ENCODE measurements at regions not wholly inside any gene's neighbourhood (a gene's known extent, or its start where the extent isn't known, plus 50 kb on each side); places are given as distances from the start of the nearest gene placed in this dataset.

GRCh38 chr4:8727131-8727530 lies 134.6 kb downstream of the CPZ start:
- TF ChIP-seq, protein P1, sequence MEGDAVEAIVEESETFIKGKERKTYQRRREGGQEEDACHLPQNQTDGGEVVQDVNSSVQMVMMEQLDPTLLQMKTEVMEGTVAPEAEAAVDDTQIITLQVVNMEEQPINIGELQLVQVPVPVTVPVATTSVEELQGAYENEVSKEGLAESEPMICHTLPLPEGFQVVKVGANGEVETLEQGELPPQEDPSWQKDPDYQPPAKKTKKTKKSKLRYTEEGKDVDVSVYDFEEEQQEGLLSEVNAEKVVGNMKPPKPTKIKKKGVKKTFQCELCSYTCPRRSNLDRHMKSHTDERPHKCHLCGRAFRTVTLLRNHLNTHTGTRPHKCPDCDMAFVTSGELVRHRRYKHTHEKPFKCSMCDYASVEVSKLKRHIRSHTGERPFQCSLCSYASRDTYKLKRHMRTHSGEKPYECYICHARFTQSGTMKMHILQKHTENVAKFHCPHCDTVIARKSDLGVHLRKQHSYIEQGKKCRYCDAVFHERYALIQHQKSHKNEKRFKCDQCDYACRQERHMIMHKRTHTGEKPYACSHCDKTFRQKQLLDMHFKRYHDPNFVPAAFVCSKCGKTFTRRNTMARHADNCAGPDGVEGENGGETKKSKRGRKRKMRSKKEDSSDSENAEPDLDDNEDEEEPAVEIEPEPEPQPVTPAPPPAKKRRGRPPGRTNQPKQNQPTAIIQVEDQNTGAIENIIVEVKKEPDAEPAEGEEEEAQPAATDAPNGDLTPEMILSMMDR (IDR thresholded peaks at IDR 0.05; ENCODE audit: unreplicated experiment): no peak
- no peak overlapping the region for H3K27ac Mint-ChIP-seq

DNA sequence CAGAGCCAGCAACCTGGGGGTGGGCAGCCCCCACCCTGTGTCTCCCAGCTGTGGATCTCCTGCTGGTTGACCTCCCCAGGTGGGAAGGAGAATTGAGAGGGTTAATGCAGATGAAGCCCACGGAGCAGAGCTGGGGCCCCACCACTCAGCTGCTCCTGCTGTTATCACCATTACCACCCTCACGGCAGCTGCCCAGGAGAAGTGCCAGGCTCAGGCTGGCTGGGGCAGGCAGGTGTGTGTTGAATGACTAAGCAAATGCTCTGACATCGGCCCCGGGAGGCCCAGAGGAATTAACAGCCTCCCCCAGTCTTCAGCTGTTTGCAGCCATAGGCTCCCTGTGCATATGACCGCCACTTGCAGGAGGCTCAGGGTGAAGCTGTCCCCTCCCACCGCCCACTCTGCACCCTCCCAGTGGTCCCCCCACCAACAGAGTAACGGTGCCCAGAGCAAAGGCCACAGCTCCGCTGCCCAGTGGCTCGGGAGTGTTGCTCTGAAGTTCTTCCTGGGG lies 133.8 kb downstream of the CPZ start:
- no peak overlapping the region for H3K4me3 Mint-ChIP-seq
- no peaks in the 10 kb centered on the region for H3K4me1 Mint-ChIP-seq
- no peaks in the 10 kb centered on the region for H3K36me3 Mint-ChIP-seq
- TF ChIP-seq, protein P1 (IDR thresholded peaks at IDR 0.05; ENCODE audit: unreplicated experiment): no peak
- no peak overlapping the region for H3K27ac Mint-ChIP-seq
- no peaks in the 10 kb centered on the region for H3K9me3 Mint-ChIP-seq
- DNase-seq (ENCODE audit: low spot score in 2 of 2, unreplicated experiment in 2 of 2): peak; percentile 9 to 32
- H3K27me3 Mint-ChIP-seq (ENCODE audit: low read depth): peaks cover 20% of the 10 kb centered on the region

More at GRCh38 chr4:8727131-8727530, 134.6 kb downstream of the CPZ start:
- no peak overlapping the region for H3K4me3 Mint-ChIP-seq
- H3K4me1 Mint-ChIP-seq: no peaks in the 10 kb centered on the region
- H3K27me3 Mint-ChIP-seq (ENCODE audit: low read depth): peaks cover 20% of the 10 kb centered on the region
- no peaks in the 10 kb centered on the region for H3K9me3 Mint-ChIP-seq
- no peaks in the 10 kb centered on the region for H3K36me3 Mint-ChIP-seq
- no peak for DNase-seq (ENCODE audit: low spot score in 2 of 2, unreplicated experiment in 2 of 2)

GRCh38 chr4:8725845-8726244 lies 133.3 kb downstream of the CPZ start:
- Mint-ChIP-seq H3K27me3 (ENCODE audit: low read depth) (peaks cover 20% of the 10 kb centered on the region), H3K27ac (no peak overlapping the region), H3K4me3 (no peak overlapping the region), H3K36me3 (no peaks in the 10 kb centered on the region), H3K9me3 (no peaks in the 10 kb centered on the region), H3K4me1 (no peaks in the 10 kb centered on the region)
- TF ChIP-seq, protein P1 (IDR thresholded peaks at IDR 0.05; ENCODE audit: unreplicated experiment): no peak
- DNase-seq (ENCODE audit: low spot score in 2 of 2, unreplicated experiment in 2 of 2): peak in 1 of 2 experiments; percentile 3

DNA sequence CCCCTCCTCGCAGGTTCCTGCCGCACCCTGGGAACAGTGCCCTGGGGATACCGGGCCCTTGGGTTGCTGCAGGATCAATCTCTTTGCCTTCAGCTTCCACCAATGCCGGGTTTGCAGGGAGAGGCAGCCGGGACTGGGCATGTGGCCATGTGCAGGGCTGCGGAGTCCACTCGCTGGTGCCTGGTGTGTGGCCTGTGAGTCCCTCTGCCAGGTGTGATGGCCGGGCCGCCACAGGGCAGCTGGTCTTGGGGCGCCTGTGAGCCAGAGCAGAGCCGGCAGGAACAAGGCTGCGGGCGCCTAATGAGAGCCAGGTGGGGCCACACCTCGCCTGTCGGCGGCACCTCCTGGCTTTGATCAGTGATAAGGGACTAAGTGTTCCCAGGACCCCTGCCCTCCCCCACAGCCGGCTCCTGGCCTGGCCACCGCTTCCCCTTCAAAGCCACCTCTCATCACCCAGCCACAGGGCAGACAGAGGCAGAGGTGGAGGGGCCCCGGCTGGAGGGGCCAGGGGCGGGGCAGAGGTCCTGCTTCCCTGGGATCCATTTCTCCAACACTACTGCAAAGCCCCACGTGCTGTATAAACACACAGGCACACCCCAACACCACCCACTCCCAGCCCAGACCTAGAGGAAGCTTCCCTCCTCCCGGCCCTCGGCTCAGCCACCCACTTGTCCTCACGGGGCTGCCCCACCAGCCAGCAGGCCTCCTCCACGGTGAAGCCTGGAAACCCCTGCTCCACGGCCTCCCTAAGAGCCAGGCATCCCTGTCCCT lies 132.7 kb downstream of the CPZ start:
- peak; percentile 18 to 34 for DNase-seq (ENCODE audit: low spot score in 2 of 2, unreplicated experiment in 2 of 2)
- H3K27me3 Mint-ChIP-seq (ENCODE audit: low read depth): peaks cover 25% of the 10 kb centered on the region
- H3K4me1 Mint-ChIP-seq: no peaks in the 10 kb centered on the region
- H3K36me3 Mint-ChIP-seq: no peaks in the 10 kb centered on the region
- TF ChIP-seq, protein P1 (IDR thresholded peaks at IDR 0.05; ENCODE audit: unreplicated experiment): no peak
- H3K27ac Mint-ChIP-seq: no peak overlapping the region
- no peak overlapping the region for H3K4me3 Mint-ChIP-seq
- no peaks in the 10 kb centered on the region for H3K9me3 Mint-ChIP-seq

DNA sequence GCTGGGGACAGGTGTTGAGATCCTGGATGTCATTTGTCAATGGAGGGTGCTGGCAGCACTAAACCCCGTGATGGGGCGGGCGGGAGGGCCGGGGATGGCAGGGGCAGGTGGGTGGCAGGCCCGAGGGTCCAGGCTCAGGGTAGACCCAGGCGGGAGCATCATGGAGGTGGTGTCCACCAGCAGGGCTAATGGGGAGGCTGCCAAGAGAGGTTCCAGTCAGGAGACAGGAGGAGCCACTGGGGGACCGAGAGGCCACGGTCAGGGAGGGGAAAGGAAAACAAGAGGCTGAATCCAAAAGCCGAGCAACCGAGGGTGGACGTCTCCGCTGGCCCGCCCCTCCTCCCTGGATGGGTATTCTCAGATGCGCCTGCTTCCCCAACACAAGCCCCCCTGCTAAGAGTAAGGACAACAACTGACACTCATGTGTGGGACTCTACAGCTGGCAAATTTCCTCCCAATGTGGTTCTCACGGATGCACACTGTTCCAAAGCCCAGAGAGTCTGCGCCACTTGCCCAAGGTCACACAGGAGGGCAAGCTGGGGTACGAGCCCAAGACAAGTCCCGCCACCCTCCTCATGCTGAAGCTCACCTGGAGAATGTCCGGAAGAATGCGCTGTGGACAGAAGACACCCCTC lies 132.0 kb downstream of the CPZ start:
- Mint-ChIP-seq H3K4me3 (no peak overlapping the region), H3K9me3 (peaks cover 2% of the 10 kb centered on the region), H3K36me3 (no peaks in the 10 kb centered on the region), H3K27me3 (ENCODE audit: low read depth) (peaks cover 32% of the 10 kb centered on the region), H3K27ac (no peak overlapping the region), H3K4me1 (no peaks in the 10 kb centered on the region)
- TF ChIP-seq, protein P1 (IDR thresholded peaks at IDR 0.05; ENCODE audit: unreplicated experiment): no peak
- DNase-seq (ENCODE audit: low spot score in 2 of 2, unreplicated experiment in 2 of 2): peak; percentile 14 to 27
